ENCODE measurements at regions not wholly inside any gene's neighbourhood (a gene's known extent, or its start where the extent isn't known, plus 50 kb on each side); places are given as distances from the start of the nearest gene placed in this dataset.
A peak's percentile ranks its signal among the peaks of the same experiment; 100 is the strongest.

DNA sequence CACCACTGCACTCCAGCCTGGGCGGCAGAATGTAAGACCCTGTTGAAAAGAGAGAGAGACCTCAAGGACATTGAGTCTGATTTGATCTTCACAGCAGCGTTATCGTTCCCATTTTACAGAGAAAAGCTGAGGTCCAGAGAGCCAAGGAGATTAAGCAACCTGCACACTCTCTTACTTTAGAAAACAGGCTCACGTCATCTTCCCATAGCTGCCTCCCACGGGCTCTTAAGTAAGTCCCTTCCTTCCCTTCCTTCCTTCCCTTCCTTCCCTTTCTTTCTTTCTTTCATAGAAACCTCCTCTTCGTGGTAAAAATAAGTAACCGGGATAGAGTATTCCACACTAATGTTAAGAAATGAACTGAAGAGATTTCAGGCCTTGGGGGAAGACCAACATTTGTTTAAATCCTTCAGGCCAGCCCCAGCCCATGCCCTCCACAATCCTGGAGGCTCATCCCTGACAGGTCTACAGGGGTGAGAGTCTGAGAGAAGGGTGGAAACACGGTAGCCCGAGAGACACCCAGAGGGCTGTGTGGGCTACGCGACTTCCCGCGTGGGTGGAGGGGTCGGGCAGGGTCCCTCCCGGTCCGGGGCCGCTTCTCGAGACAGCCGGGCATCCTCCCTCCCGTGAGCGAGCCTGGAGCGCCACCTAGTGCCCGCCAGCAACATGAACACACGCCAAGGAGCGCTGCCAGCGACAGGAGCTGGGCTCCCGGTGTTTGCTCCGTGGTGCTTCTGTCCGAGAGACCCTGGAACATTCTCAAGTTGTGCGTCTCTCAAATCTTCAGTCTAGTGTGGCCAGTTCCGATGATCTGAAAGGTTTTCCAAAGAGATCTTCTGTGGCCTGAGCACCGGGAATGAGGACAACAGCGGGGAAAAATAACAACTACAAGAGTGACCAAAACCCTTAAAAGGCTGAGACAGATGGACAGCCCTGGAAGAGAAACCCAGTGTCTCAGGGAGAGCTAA, 160.3 kb downstream of the INO80D start (continued):
- TF ChIP-seq ZNF335 (CRISPR knock-in tag; IDR thresholded peaks at IDR 0.05) (0 out of 2 replicates have a peak, but pooled peaks have one; percentile 46), ZMYM4 (CRISPR knock-in tag; IDR thresholded peaks at IDR 0.05) (no peak), U2AF2 (IDR thresholded peaks at IDR 0.05; ENCODE audit: low read depth, low read length) (no peak), ZNF550 (CRISPR knock-in tag; IDR thresholded peaks at IDR 0.05; ENCODE audit: borderline replicate concordance) (no peak), GATAD1 (CRISPR knock-in tag; IDR thresholded peaks at IDR 0.05) (0 out of 2 replicates have a peak, but pooled peaks have one; percentile 40), ZNF768 (CRISPR knock-in tag; IDR thresholded peaks at IDR 0.05) (peak; percentile 54; the same call in 1 of the 2 replicates), IRF2 (CRISPR knock-in tag; IDR thresholded peaks at IDR 0.05) (peak; percentile 63; the same call in 1 of the 2 replicates), ZSCAN25 (CRISPR knock-in tag; IDR thresholded peaks at IDR 0.05) (no peak), STAG1 (CRISPR knock-in tag; IDR thresholded peaks at IDR 0.05) (peak; percentile 95), HNRNPH1 (optimal IDR thresholded peaks at IDR 0.05; ENCODE audit: low read depth, low read length) (no peak), TEAD3 (CRISPR knock-in tag; optimal IDR thresholded peaks at IDR 0.05; ENCODE audit: borderline replicate concordance) (peak; percentile 77), ZMYM2 (CRISPR knock-in tag; IDR thresholded peaks at IDR 0.05) (no peak), JARID2 (CRISPR knock-in tag; IDR thresholded peaks at IDR 0.05; ENCODE audit: insufficient replicate concordance) (no peak), SUZ12 (IDR thresholded peaks at IDR 0.05; ENCODE audit: low read depth, low read length) (no peak), SALL2 (CRISPR knock-in tag; IDR thresholded peaks at IDR 0.05) (no peak), ZNF558 (CRISPR knock-in tag; IDR thresholded peaks at IDR 0.05; ENCODE audit: borderline replicate concordance) (peak; percentile 36; the same call in 1 of the 2 replicates)
- TF ChIP-seq, protein P1, sequence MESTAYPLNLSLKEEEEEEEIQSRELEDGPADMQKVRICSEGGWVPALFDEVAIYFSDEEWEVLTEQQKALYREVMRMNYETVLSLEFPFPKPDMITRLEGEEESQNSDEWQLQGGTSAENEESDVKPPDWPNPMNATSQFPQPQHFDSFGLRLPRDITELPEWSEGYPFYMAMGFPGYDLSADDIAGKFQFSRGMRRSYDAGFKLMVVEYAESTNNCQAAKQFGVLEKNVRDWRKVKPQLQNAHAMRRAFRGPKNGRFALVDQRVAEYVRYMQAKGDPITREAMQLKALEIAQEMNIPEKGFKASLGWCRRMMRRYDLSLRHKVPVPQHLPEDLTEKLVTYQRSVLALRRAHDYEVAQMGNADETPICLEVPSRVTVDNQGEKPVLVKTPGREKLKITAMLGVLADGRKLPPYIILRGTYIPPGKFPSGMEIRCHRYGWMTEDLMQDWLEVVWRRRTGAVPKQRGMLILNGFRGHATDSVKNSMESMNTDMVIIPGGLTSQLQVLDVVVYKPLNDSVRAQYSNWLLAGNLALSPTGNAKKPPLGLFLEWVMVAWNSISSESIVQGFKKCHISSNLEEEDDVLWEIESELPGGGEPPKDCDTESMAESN (CRISPR knock-in tag; conservative IDR thresholded peaks at IDR 0.05), result 0 out of 2 replicates have a peak, but pooled peaks have one; percentile 62
- TF ChIP-seq, protein P2, sequence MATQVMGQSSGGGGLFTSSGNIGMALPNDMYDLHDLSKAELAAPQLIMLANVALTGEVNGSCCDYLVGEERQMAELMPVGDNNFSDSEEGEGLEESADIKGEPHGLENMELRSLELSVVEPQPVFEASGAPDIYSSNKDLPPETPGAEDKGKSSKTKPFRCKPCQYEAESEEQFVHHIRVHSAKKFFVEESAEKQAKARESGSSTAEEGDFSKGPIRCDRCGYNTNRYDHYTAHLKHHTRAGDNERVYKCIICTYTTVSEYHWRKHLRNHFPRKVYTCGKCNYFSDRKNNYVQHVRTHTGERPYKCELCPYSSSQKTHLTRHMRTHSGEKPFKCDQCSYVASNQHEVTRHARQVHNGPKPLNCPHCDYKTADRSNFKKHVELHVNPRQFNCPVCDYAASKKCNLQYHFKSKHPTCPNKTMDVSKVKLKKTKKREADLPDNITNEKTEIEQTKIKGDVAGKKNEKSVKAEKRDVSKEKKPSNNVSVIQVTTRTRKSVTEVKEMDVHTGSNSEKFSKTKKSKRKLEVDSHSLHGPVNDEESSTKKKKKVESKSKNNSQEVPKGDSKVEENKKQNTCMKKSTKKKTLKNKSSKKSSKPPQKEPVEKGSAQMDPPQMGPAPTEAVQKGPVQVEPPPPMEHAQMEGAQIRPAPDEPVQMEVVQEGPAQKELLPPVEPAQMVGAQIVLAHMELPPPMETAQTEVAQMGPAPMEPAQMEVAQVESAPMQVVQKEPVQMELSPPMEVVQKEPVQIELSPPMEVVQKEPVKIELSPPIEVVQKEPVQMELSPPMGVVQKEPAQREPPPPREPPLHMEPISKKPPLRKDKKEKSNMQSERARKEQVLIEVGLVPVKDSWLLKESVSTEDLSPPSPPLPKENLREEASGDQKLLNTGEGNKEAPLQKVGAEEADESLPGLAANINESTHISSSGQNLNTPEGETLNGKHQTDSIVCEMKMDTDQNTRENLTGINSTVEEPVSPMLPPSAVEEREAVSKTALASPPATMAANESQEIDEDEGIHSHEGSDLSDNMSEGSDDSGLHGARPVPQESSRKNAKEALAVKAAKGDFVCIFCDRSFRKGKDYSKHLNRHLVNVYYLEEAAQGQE (IDR thresholded peaks at IDR 0.05; ENCODE audit: borderline replicate concordance in 1 of 2, low read depth in 1 of 2, low read length in 2 of 2), result no peak
- TF ChIP-seq, protein P3, sequence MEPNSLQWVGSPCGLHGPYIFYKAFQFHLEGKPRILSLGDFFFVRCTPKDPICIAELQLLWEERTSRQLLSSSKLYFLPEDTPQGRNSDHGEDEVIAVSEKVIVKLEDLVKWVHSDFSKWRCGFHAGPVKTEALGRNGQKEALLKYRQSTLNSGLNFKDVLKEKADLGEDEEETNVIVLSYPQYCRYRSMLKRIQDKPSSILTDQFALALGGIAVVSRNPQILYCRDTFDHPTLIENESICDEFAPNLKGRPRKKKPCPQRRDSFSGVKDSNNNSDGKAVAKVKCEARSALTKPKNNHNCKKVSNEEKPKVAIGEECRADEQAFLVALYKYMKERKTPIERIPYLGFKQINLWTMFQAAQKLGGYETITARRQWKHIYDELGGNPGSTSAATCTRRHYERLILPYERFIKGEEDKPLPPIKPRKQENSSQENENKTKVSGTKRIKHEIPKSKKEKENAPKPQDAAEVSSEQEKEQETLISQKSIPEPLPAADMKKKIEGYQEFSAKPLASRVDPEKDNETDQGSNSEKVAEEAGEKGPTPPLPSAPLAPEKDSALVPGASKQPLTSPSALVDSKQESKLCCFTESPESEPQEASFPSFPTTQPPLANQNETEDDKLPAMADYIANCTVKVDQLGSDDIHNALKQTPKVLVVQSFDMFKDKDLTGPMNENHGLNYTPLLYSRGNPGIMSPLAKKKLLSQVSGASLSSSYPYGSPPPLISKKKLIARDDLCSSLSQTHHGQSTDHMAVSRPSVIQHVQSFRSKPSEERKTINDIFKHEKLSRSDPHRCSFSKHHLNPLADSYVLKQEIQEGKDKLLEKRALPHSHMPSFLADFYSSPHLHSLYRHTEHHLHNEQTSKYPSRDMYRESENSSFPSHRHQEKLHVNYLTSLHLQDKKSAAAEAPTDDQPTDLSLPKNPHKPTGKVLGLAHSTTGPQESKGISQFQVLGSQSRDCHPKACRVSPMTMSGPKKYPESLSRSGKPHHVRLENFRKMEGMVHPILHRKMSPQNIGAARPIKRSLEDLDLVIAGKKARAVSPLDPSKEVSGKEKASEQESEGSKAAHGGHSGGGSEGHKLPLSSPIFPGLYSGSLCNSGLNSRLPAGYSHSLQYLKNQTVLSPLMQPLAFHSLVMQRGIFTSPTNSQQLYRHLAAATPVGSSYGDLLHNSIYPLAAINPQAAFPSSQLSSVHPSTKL (CRISPR knock-in tag; IDR thresholded peaks at IDR 0.05), result peak; percentile 56

Data from HepG2 (cell line).